ENCODE measurements at regions not wholly inside any gene's neighbourhood (a gene's known extent, or its start where the extent isn't known, plus 50 kb on each side); places are given as distances from the start of the nearest gene placed in this dataset.

DNA sequence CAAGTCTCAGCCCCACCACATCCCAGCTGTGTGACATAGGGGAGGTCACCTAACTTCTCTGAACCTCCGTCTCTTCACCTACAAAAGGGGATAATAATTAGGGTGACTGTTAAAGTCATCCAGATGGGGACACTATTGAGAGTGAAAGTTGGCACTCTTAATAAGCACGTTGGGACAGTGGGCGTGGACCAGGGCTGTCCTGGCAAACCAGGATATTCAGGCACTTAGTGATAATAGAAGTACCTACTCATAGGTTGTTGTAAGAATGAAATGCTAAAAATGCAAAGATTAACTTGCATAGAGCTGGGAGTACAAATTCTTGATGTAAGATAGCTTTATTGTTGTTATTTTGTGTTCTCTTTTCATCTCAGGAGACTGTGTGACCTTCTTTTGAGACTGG is 177.9 kb downstream of the MELK start:
- TF ChIP-seq, protein P1, sequence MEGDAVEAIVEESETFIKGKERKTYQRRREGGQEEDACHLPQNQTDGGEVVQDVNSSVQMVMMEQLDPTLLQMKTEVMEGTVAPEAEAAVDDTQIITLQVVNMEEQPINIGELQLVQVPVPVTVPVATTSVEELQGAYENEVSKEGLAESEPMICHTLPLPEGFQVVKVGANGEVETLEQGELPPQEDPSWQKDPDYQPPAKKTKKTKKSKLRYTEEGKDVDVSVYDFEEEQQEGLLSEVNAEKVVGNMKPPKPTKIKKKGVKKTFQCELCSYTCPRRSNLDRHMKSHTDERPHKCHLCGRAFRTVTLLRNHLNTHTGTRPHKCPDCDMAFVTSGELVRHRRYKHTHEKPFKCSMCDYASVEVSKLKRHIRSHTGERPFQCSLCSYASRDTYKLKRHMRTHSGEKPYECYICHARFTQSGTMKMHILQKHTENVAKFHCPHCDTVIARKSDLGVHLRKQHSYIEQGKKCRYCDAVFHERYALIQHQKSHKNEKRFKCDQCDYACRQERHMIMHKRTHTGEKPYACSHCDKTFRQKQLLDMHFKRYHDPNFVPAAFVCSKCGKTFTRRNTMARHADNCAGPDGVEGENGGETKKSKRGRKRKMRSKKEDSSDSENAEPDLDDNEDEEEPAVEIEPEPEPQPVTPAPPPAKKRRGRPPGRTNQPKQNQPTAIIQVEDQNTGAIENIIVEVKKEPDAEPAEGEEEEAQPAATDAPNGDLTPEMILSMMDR (IDR thresholded peaks at IDR 0.05) = no peak
- TF ChIP-seq POLR2A (IDR thresholded peaks at IDR 0.05) = no peak

Data from esophagus squamous epithelium (tissue), 4 donors.